T-helper 2 cell treated with Interferon-gamma antibody and Interleukin-4, amounts not matched to agents 5 μg/mL and 100 μg/mL, for 36 hours (primary cell): ENCODE measurements at regions not wholly inside any gene's neighbourhood (a gene's known extent, or its start where the extent isn't known, plus 50 kb on each side); places are given as distances from the start of the nearest gene placed in this dataset.

Source experiments
- DNase-seq: peaks from one replicate; pipeline ENCODE4 v3.0.0; 2021; ENCODE audit warnings: low spot score
- H3K27ac Mint-ChIP-seq: one replicate; pipeline ENCODE4 v1.8.0; 2021; ENCODE audit warnings: mild to moderate bottlenecking, mixed read lengths
- H3K27me3 Mint-ChIP-seq: one replicate; pipeline ENCODE4 v1.8.0; 2021; ENCODE audit warnings: low read depth, mixed read lengths
- H3K36me3 Mint-ChIP-seq: one replicate; pipeline ENCODE4 v1.8.0; 2021; ENCODE audit warnings: low read depth, mixed read lengths
- H3K4me1 Mint-ChIP-seq: one replicate; pipeline ENCODE4 v1.8.0; 2021; ENCODE audit warnings: low read depth, mixed read lengths
- H3K4me3 Mint-ChIP-seq: one replicate; pipeline ENCODE4 v1.8.0; 2022; ENCODE audit warnings: mild to moderate bottlenecking, moderate library complexity, mixed read lengths
- H3K9me3 Mint-ChIP-seq: one replicate; pipeline ENCODE4 v1.8.0; 2021; ENCODE audit warnings: mixed read lengths

GRCh38 chr15:87805117-87805820 is 451.3 kb downstream of the NTRK3 start:
- no peak overlapping the region for H3K27ac Mint-ChIP-seq
- H3K36me3 Mint-ChIP-seq, result no peaks in the 10 kb centered on the region
- H3K4me1 Mint-ChIP-seq, result no peaks in the 10 kb centered on the region
- peaks cover 3% of the 10 kb centered on the region for H3K9me3 Mint-ChIP-seq
- no peaks in the 10 kb centered on the region for H3K27me3 Mint-ChIP-seq
- H3K4me3 Mint-ChIP-seq, result no peak overlapping the region
- DNase-seq, result no peak

- H3K27me3 Mint-ChIP-seq, result no peaks in the 10 kb centered on the region
- peaks cover 3% of the 10 kb centered on the region for H3K9me3 Mint-ChIP-seq
Measured at GRCh38 chr15:87804451-87804850, 452.1 kb downstream of the NTRK3 start.

GRCh38 chr15:87799838-87800237 is 456.7 kb downstream of the NTRK3 start:
- no peaks in the 10 kb centered on the region for H3K36me3 Mint-ChIP-seq
- no peak for DNase-seq
- H3K4me1 Mint-ChIP-seq, result no peaks in the 10 kb centered on the region
- no peak overlapping the region for H3K4me3 Mint-ChIP-seq
- H3K9me3 Mint-ChIP-seq, result peaks cover 2% of the 10 kb centered on the region
- H3K27me3 Mint-ChIP-seq, result no peaks in the 10 kb centered on the region
- no peak overlapping the region for H3K27ac Mint-ChIP-seq

More at GRCh38 chr15:87804451-87804850, 452.1 kb downstream of the NTRK3 start:
- Mint-ChIP-seq H3K27ac (no peak overlapping the region), H3K36me3 (no peaks in the 10 kb centered on the region), H3K4me3 (no peak overlapping the region), H3K4me1 (no peaks in the 10 kb centered on the region)
- DNase-seq, result no peak

GRCh38 chr15:87799428-87799827 is 457.1 kb downstream of the NTRK3 start:
- DNase-seq, result no peak
- Mint-ChIP-seq H3K4me1 (no peaks in the 10 kb centered on the region), H3K9me3 (no peaks in the 10 kb centered on the region), H3K27me3 (no peaks in the 10 kb centered on the region), H3K27ac (no peak overlapping the region), H3K36me3 (no peaks in the 10 kb centered on the region), H3K4me3 (no peak overlapping the region)

GRCh38 chr15:87793725-87794124 is 462.8 kb downstream of the NTRK3 start:
- no peak for DNase-seq
- Mint-ChIP-seq H3K27me3 (no peaks in the 10 kb centered on the region), H3K4me1 (no peaks in the 10 kb centered on the region), H3K9me3 (no peaks in the 10 kb centered on the region), H3K4me3 (no peak overlapping the region), H3K36me3 (no peaks in the 10 kb centered on the region), H3K27ac (no peak overlapping the region)

- H3K36me3 Mint-ChIP-seq, result no peaks in the 10 kb centered on the region
- H3K4me1 Mint-ChIP-seq, result no peaks in the 10 kb centered on the region
- DNase-seq, result no peak
- H3K4me3 Mint-ChIP-seq, result no peak overlapping the region
- H3K27me3 Mint-ChIP-seq, result no peaks in the 10 kb centered on the region
- no peak overlapping the region for H3K27ac Mint-ChIP-seq
- no peaks in the 10 kb centered on the region for H3K9me3 Mint-ChIP-seq
Measured at GRCh38 chr15:87792250-87793040, 464.1 kb downstream of the NTRK3 start.

GRCh38 chr15:87781959-87782625 is 474.4 kb downstream of the NTRK3 start:
- H3K27me3 Mint-ChIP-seq, result no peaks in the 10 kb centered on the region
- no peak for DNase-seq
- no peak overlapping the region for H3K27ac Mint-ChIP-seq
- no peaks in the 10 kb centered on the region for H3K4me1 Mint-ChIP-seq
- H3K9me3 Mint-ChIP-seq, result peaks cover 6% of the 10 kb centered on the region
- H3K36me3 Mint-ChIP-seq, result no peaks in the 10 kb centered on the region
- H3K4me3 Mint-ChIP-seq, result no peak overlapping the region

GRCh38 chr15:87779746-87780145 is 476.8 kb downstream of the NTRK3 start:
- DNase-seq, result no peak
- H3K27me3 Mint-ChIP-seq, result no peaks in the 10 kb centered on the region
- H3K9me3 Mint-ChIP-seq, result peaks cover 6% of the 10 kb centered on the region
- no peaks in the 10 kb centered on the region for H3K4me1 Mint-ChIP-seq
- no peak overlapping the region for H3K4me3 Mint-ChIP-seq
- H3K36me3 Mint-ChIP-seq, result no peaks in the 10 kb centered on the region
- H3K27ac Mint-ChIP-seq, result no peak overlapping the region

GRCh38 chr15:87778358-87778757 is 478.2 kb downstream of the NTRK3 start:
- Mint-ChIP-seq H3K4me3 (no peak overlapping the region), H3K27ac (no peak overlapping the region), H3K9me3 (peaks cover 6% of the 10 kb centered on the region), H3K36me3 (no peaks in the 10 kb centered on the region), H3K27me3 (no peaks in the 10 kb centered on the region), H3K4me1 (no peaks in the 10 kb centered on the region)
- no peak for DNase-seq

GRCh38 chr15:87777054-87777561 is 479.4 kb downstream of the NTRK3 start:
- DNase-seq, result no peak
- Mint-ChIP-seq H3K27me3 (no peaks in the 10 kb centered on the region), H3K9me3 (peaks cover 6% of the 10 kb centered on the region), H3K36me3 (no peaks in the 10 kb centered on the region), H3K4me1 (no peaks in the 10 kb centered on the region), H3K27ac (no peak overlapping the region), H3K4me3 (no peak overlapping the region)

GRCh38 chr15:87767516-87767915 is 489.0 kb downstream of the NTRK3 start:
- H3K36me3 Mint-ChIP-seq, result no peaks in the 10 kb centered on the region
- no peak for DNase-seq

GRCh38 chr15:87764461-87765240 is 491.9 kb downstream of the NTRK3 start:
- Mint-ChIP-seq H3K36me3 (peaks cover 3% of the 10 kb centered on the region), H3K4me3 (no peak overlapping the region), H3K27me3 (no peaks in the 10 kb centered on the region), H3K27ac (no peak overlapping the region), H3K4me1 (peaks cover 7% of the 10 kb centered on the region), H3K9me3 (peaks cover 12% of the 10 kb centered on the region)
- no peak for DNase-seq

More at GRCh38 chr15:87767516-87767915, 489.0 kb downstream of the NTRK3 start:
- no peak overlapping the region for H3K27ac Mint-ChIP-seq
- H3K4me3 Mint-ChIP-seq, result no peak overlapping the region
- no peaks in the 10 kb centered on the region for H3K4me1 Mint-ChIP-seq
- H3K9me3 Mint-ChIP-seq, result peaks cover 8% of the 10 kb centered on the region
- no peaks in the 10 kb centered on the region for H3K27me3 Mint-ChIP-seq

GRCh38 chr15:87763837-87764236 is 492.7 kb downstream of the NTRK3 start:
- Mint-ChIP-seq H3K4me1 (peaks cover 7% of the 10 kb centered on the region), H3K27ac (no peak overlapping the region), H3K9me3 (peaks cover 12% of the 10 kb centered on the region), H3K4me3 (no peak overlapping the region), H3K27me3 (no peaks in the 10 kb centered on the region), H3K36me3 (peaks cover 3% of the 10 kb centered on the region)
- DNase-seq, result no peak
